Endothelial cell of umbilical vein (primary cell): ENCODE measurements at regions not wholly inside any gene's neighbourhood (a gene's known extent, or its start where the extent isn't known, plus 50 kb on each side); places are given as distances from the start of the nearest gene placed in this dataset.

Source experiments
- CTCF ChIP-seq, 2 donors: IDR thresholded peaks; 1 replicate in 1 of 2; 2 replicates in 1 of 2; pipeline ENCODE4 v1.5.1; 2011; ENCODE audit warnings: low read length in 2 of 2, mild to moderate bottlenecking in 2 of 2, moderate library complexity in 2 of 2, control low read depth in 1 of 2, inconsistent platforms in 1 of 2, low read depth in 1 of 2; ENCODE audit not compliant: insufficient read depth in 1 of 2; ENCODE audit errors: extremely low read depth in 1 of 2
- EZH2 ChIP-seq: IDR thresholded peaks from 2 replicates; pipeline ENCODE4 v1.6.1; 2012; ENCODE audit warnings: borderline replicate concordance, low read depth, mild to moderate bottlenecking, moderate library complexity, low read length, inconsistent platforms; ENCODE audit not compliant: severe bottlenecking
- JUN ChIP-seq: IDR thresholded peaks from 2 replicates; pipeline ENCODE4 v1.6.1; 2011; ENCODE audit warnings: borderline replicate concordance, low read depth; ENCODE audit not compliant: insufficient read length, insufficient read depth
- MAX ChIP-seq: IDR thresholded peaks from 2 replicates; pipeline ENCODE4 v1.6.1; 2011; ENCODE audit not compliant: insufficient read depth, insufficient read length
- MYC ChIP-seq: IDR thresholded peaks from one replicate; pipeline ENCODE4 v1.6.1; 2011; ENCODE audit warnings: mild to moderate bottlenecking, low read depth, low read length
- POLR2A ChIP-seq: IDR thresholded peaks from 2 replicates; pipeline ENCODE4 v1.6.1; 2012; ENCODE audit warnings: low read depth, mild to moderate bottlenecking, control low read depth, low read length
- POLR2AphosphoS5 ChIP-seq: IDR thresholded peaks from 2 replicates; pipeline ENCODE4 v1.6.1; 2012; ENCODE audit warnings: low read depth, mild to moderate bottlenecking, control low read depth, low read length, moderate library complexity; ENCODE audit not compliant: insufficient read depth

GRCh38 chr6:156017838-156018237, 562.2 kb upstream of the NOX3 start:
- TF ChIP-seq POLR2A (no peak), JUN (no peak), CTCF (IDR thresholded peaks at IDR 0.05; ENCODE audit: extremely low read depth in 1 of 2, insufficient read depth in 1 of 2, low read depth in 1 of 2, low read length in 2 of 2) (no peak), MYC (no peak), MAX (no peak), EZH2 (no peak), POLR2AphosphoS5 (no peak)
